NCI-H1417 treated with DMSO at 0.1 percent for 48 hours (cell line): ENCODE measurements at regions not wholly inside any gene's neighbourhood (a gene's known extent, or its start where the extent isn't known, plus 50 kb on each side); places are given as distances from the start of the nearest gene placed in this dataset.

Source experiments
- DNase-seq: peaks from one replicate; lab custom pipeline; 2025; lab: John Stamatoyannopoulos, UW

DNA sequence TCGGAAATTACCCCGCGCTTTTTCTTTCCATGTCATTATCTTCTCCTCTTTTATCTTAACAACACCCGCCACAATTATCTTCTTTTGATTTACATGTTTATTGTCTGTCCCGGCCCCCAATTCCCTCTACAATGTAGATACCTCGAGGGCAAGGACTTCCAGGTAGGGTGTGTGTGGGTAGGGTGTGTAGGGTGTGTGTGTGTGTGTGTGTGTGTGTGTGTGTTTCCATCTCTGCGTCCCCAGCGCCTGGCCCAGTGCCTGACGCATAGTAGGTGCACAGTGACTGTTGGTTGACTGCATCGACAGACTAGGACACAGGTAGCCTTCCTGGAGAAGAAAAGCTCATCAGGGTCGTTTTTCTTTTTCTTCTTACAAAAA lies 103.1 kb downstream of the UCHL1 start:
- DNase-seq: no peak

DNA sequence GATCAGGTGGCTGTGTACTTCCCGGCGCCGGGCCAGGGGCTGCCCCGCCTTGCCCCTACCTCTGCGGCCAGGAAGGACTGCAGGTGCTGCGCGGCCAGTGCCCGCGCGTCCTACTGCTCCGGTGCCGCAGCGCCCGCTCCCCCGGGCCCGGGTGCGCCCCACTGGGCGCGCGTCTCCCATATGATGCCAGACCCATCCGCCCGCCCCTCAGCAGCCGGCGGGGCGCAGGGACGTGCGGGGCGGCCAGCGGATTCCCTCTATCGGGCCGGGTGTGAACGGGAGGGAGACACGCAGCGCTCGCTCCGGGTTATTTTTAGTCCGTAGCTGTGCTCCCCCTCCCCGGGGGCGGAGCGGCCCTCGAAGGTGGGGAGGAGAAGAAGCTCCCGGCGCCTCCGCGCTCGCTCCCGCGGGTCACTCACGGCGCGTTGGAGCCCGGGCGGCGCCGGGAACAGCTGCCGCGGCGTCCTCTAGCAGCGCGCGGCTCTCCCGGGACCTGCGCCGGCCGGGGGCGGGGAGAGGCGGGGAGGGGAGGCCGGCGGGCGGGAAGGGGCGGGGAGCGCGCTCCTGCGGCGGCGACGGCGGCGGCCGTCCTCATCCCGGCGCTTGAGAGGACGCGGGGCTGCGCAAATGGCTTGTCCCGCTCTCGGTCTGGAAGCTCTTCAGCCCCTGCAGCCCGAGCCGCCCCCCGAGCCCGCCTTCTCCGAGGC lies 103.6 kb downstream of the UCHL1 start:
- DNase-seq: peak; percentile 39

DNA sequence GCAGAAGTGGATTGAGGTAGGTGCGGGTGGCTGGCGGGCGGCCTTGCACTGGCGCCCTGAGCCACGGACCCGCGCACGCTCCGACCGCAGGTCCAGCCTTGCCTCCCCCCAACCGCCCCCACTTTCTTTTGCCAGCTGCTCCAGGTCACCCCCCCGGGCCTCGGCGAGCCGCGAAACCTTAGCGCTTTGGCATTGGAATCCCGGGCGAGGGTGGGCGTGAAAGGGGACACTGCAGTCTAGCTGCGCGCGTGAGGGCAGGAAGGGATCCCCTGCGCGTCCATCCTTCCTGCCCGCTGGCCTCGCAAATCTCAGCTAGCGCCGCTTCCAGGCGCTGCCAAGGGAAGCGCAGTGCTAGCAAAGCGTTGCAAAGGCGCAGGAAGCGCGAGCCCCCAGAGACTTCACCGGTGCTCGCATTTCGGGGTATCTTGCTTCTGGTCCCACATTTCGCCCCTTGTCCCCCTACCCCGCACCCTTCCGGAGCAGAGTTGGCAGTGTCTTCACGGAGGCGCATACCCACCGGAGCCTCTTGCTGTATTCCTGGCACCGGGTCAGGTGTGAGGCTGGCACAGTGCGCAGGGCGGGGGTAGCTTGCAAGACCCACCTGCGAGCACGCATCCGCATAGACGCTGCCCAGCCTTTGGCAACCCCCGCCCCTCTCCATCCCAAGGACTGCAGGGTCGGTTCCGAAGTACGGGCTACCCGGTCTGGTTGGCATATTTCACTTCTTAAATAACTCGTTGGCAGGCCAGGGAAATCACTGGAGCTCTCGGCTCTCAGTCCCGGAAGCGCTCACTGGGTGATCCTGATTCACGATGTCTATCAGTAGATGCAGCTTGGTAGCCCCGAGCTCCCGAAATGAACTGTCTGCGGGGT lies 104.4 kb downstream of the UCHL1 start:
- no peak for DNase-seq

DNA sequence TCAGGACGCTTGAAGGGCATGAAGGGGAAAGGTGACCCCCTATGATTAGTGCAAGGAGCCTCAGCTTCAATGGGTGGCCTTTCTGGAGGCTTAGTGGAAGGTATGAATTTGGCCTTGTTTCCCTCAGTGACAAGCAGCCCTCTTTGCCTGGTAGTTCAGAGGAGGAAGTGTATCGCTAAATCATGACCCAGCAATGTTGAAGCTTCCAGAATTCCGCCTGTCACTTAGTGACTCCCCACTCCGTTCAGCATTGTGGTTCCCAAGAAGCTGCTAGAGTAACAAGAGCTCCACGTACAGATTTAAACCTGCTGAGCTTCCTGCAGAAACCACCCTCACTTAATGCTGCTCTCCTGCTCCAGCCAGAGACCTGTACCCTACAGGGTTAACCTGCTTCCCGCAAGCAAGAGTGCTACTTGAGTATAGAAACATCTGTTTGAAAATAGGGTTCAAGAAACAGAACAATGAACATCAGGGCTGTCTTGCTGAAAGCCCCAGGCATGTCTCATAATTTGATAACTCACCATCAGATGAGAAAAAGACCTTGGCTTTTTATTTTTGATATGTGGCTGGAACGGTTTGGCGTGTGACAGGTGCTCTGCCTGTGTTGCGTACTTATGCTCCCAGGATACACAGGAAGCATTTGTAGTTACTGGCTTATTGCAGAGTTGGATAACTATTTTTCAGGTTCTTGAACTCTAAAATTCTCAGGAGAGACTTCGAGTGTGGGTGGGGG lies 105.2 kb downstream of the UCHL1 start:
- DNase-seq: no peak

DNA sequence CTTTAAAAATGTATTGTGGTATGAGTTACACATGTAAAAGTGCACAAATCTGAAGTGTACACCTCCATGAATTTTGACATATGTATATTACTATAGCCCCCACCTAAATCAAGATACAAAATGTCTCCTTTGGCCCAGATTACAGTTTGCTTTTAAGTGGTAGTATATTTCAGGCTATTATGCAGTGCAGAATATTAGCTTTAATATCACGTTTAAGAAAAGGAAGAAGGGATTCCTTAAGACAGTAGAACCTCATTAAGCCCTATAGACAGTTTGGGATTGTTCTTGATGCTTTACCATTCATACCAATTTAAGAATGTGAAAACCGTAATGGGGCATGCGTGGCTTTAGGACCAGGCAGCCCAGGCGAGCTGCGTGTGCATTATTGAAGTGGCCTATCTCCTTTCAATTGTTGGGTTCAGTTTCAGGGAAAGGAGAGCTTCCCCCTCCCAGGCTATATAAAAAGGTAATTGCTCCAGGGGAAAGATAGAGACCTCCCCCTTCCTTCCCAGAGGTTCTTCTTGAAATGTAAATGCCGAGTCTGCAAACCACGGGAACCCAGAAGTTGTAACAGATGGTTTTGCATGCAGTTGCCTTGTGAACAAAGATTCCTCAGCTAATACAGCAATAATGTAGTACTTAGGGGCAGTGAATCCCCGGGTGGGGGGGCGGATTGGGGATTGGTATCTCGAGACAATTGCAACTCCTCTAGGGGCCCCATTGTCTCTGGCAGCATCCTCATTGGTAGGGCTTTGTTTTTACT lies 106.1 kb downstream of the UCHL1 start:
- no peak for DNase-seq

DNA sequence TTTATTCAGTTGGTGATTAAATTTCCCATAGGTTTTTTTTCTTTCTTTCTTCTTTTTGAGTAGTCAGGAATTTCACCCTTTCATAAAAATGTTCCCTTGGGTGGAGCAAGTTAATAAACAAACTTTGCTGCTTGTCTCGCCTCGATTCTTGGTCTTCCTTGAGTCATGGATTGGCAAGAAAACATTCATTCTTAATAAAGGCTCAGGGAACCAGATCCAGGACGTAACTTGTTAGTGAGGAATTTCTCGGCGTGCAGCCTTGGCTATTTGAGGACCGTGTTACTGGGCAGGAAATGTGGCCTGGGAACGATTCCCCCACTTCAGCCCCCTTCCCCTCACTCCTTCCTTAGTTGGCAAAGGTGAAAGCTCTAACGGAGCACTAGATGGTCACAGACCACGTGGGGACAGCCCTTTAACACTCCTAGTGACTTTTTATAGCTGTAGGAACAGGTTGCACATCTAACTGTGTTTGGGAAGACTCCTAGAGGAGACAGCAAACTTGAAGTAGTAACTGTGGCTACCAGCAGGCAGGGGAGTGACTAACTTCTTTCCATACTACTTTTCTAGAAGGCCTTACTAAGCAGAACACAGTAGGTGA lies 106.8 kb downstream of the UCHL1 start:
- no peak for DNase-seq

DNA sequence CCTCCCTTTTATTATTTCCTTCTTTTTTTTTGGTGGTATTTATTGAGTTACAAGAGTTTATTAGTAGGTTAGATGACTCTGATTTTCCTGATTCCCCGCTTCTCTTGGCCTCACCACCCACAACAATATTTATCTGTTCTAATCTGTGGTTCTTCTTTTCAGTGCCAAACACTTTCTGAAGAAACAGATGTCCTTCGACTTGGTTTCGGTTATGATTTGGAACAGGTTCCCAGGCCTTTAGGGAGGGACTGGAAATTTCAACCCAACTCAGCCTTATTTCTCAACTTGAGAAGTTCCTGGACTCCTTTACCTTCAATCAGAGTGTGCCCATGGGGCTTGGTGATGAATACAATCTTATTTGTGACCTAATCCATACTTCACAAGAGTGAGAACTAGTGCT lies 108.1 kb downstream of the UCHL1 start:
- DNase-seq: no peak

DNA sequence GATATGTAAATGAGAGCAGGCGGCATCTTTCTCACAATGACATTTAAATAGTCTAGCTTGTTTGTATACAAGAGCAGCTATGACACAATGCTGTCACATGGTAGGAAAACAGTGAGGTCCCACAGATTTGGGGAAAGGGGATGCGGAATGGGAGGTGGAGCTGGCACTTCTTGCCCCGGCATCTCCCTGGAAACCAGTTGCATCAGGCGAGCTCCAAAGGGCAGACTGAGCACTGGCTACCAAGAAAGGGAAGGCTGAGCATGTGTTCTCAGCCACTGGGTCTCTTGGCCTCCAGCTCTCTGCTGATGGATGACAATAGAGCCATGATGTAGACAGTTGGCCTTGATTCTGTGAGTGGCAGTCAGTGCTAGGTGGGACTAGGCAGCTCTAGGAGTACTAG lies 109.0 kb downstream of the UCHL1 start:
- no peak for DNase-seq

DNA sequence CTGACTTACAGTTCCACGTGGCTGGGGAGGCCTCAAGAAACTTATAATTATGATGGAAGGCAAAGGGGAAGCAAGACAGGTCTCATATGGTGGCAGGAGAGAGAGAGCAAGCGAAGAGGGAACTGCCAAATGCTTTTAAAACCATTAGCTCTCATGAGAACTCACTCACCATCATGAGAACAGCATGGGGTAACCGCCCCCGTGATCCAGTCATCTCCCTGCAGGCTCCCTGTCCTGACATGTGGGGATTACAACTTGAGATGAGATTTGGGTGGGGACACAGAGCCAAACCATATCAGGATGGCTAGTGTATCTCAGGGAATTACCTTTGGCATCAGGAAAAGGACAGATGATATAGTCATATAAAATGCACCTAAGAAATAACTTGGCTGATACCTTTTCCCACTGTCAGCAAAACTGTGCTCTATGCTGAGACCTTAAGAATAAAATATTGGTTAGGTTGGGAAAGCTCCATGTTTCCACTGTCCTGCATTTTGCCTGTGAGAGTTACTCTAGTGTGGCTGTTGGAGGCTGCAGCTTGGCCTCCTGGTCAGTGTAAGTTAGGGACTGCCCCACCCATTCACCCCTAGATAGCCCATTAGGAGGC lies 110.3 kb downstream of the UCHL1 start:
- no peak for DNase-seq

DNA sequence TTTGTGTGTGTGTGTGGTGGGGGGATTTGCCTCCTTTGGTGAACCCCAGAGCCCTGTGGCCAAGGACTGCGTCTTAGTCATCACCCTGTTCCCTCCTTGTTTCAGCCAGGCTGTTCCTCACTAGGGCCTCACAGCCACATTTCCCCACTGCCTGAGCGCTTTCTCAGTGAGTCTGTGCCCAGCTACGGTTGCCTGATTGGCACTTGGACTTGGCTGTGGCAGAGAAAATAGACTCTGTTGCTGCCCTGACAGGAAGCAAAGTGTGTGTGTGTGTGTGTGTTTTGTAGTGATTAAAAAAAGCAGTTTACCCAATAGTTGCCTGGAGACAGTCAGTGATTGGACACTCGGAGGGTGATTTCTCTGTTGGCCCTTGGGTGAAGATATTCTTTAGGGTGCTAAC lies 113.0 kb downstream of the UCHL1 start:
- DNase-seq: no peak

DNA sequence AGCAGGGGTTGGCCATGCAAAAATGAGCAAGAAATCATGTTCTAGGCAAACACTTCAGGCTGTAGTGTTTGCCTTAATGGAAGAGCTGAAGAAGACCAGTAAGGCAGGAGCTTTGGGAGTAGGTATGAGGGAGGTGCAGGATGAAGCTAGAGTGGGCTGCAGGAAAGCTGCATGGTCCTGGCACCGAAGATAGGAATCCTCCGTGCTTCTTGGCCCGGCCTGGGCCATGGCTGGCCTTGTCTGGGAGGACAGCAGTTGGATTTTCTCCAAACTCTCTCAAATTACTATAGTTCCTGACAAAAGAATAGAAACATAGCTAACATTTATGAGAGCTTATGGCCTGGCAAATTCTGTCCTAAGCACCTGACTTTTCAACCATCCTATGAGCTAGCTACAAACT lies 116.5 kb downstream of the UCHL1 start:
- no peak for DNase-seq

DNA sequence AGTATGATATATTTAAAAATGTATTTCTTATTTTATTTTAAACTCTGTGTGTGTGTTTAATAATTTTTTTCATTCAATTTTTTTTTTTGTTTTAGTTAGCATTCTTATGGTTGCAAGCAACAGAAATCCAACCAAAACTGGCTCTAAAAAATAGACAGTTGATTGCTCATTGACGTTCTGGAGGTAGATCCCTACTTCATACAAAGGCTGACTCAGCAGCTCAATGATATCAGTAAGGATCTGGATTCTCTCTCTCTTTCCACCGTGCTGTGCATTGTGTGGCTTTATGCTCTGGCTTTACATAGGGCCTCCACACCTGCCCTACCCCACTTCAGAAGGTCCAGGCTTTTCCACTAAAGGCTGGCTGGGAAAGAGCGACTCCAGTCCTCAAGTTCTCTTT lies 117.8 kb downstream of the UCHL1 start:
- no peak for DNase-seq

DNA sequence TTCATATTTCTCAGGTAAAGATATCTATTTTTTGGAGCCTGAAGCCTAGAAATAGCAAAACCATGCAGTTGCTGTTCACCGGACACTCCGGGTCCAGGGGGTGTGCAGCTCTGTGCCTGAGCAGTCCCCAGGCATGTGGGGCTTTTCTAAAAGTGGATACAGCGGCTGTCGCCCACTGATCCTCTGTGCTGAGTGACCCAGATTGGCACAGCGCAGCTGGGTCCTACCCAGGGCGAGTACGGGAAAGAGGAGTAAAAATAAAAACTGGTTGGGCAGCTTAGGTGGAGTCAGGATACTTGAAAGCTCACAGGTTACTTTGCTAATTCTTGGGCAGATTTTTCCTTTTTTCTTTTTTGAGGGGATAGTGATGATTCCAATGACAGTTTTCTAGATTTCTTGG lies 118.8 kb downstream of the UCHL1 start:
- no peak for DNase-seq

DNA sequence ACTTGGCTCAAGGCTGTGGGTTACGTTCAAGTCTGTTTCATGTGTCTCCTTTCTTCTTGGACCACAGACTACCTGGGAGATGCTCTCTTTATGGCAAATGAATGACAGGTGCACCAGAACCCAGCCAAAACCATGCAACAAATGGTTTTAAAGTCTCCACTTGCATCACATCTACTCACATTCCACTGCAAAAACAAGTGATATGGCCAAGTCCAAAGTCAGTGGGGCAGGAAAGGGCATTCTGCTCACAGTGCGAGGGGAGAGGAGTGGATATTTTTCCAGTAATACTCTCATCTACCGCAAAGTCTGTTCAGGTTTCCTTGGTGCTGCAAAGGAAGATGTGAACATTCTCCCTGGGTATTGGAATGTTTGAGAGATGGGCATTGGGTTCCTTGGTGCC lies 120.5 kb downstream of the UCHL1 start:
- DNase-seq: no peak

DNA sequence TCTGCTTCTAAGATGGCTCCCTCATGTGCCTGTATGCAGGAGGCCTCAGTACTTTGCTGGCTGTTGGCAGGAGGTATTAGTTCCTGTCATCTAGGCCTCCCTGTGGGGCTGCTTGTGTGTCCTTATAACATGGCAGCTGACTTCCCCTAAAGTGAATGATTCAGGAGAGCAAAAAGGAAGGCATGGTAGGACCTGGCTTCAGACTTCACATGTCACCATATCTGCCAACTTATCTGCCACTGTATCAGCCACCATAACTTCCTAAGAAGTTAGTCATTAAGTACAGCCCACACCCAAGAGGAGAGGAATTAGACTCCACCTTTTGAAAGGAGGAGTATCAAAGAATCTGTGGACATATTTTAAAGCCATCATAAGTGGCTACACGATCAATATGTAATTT lies 122.5 kb downstream of the UCHL1 start:
- no peak for DNase-seq

DNA sequence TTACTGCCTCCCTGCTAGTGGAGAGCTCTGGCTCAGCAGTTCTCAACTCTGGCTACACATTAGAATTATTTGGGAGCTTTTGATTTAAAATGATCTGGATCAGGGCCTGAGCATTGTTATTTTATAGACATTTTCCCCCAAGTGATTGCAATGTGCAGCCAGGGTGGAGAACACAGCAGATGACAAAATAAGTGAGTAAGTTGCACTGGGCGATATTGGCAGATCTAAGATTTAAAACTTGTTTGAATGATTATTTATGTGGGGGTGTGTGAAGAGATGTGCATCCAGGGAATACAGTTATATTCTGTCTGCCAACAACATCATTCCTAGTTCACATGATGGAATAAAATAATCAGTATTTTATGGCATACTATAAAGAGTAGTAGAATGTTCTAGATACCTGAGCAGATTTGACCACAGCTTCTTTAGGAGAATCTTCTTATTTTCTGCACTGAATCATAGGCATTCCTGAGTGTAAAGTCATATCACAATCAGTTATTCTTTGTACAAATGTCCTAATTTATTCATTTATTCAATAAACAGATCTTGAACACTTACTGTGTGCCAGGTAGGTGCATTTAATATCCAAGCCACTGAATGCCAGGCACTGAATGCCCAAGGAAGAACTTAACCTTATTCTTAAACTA lies 123.9 kb downstream of the UCHL1 start:
- DNase-seq: no peak

DNA sequence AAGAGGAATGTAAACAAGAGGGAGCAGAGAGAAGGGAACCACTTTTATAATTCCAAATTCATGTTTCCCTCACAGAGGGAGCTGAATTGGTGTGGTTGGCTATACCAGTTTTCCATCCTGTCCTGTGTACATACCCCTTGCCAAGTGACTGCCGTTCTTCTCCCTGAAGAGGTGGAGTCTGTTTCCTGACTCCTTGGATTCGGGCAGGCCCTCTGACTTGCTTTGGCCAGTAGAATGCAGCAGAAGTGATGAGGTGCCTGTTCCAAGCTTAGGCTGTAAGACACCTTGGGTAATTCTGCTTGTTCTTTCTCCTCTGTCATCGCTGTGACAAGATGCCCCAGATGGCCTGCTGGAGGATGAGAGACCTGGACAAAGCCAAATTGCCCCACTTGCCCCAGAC lies 124.7 kb downstream of the UCHL1 start:
- DNase-seq: no peak

DNA sequence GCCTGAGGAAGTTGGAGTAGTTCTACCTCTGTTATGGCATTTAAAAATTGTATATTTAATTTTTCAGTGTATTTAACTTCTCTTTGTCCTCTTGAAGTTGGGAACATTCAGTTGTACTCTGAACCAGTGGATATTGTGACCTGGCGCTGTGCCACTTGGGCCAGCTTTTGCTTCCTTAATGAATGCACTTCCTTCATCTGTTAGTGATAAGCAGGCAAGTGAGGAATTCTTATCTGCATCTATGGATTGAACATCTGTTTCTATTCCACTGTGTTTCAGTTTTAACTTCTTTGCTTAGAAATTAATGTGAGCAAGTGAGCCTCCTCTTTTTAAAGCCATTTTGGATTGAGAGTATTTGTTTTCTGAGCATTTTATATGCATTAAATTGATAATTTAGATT lies 128.3 kb downstream of the UCHL1 start:
- no peak for DNase-seq

DNA sequence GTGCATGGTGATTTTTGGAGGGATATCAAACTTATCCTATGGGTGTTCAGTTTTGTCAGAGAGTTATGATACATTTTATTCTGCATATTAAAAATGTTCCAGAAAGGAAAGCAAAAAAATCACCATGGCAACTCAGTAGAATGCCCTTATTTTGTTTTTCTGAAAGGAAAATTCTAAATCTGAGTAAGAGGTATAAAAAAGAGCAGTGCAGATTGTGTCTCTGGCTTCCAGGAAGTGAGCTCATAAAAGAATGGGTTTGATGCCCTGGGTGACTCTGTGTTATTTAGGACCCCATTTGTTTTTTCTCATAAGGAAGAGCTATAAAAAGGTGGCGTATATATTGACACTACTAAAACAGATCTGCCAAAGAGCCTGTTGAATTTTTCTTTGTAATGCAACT lies 128.8 kb downstream of the UCHL1 start:
- DNase-seq: no peak

DNA sequence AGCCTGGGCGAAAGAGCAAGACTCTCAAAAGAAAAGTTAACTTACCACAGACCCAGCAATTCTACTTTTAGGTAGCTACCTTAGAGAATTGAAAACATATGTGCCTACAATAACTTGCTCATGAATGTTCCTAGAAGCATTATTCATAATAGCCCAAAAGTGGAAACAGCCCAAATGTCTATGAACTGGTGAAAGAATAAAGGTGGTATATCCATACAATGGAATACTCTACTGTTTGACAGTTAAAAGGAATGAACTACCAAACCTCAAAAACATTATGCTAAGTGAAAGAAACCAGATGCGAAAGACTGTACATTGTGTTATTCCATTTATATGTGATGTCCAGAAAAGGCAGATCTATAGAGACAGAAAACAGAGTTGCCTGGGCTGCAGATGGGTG lies 131.4 kb downstream of the UCHL1 start:
- no peak for DNase-seq

DNA sequence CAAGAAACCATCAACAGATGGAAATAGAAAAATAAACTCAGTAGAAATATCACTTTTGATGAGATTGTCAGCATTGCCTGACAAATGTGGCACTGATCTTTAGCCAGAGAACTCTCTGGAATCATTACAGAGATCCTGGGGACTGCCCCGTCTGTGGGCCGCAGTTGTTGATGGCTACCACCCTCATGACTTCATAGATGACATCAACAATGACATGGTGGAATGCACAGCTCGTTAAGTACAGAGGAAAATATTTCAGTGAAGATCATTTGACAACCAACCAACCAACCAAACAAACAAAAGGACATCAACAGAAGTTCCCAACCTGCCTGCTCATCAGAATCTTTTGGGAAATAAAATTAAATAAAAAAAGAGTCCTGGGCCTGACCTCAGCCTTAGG lies 132.6 kb downstream of the UCHL1 start:
- no peak for DNase-seq
